HUES64 (cell line): ENCODE measurements at regions not wholly inside any gene's neighbourhood (a gene's known extent, or its start where the extent isn't known, plus 50 kb on each side); places are given as distances from the start of the nearest gene placed in this dataset.
A peak's percentile ranks its signal among the peaks of the same experiment; 100 is the strongest.

Experiments
- H3K27ac ChIP-seq: 2 replicates; pipeline ENCODE4 v1.7.0; 2013; ENCODE audit warnings: low read depth, low read length, inconsistent platforms
- H3K27me3 ChIP-seq: 2 replicates; pipeline ENCODE4 v1.6.1; 2013; ENCODE audit warnings: mild to moderate bottlenecking, low read length; ENCODE audit not compliant: insufficient read depth
- H3K36me3 ChIP-seq: 2 replicates; pipeline ENCODE4 v1.6.1; 2013; ENCODE audit warnings: mild to moderate bottlenecking, low read length; ENCODE audit not compliant: insufficient read depth
- H3K4me1 ChIP-seq: 2 replicates; pipeline ENCODE4 v1.6.1; 2013; ENCODE audit warnings: mild to moderate bottlenecking, low read length, moderate library complexity; ENCODE audit not compliant: insufficient read depth
- H3K4me3 ChIP-seq: 2 replicates; pipeline ENCODE4 v1.5.1; 2013; ENCODE audit warnings: mild to moderate bottlenecking, low read length, moderate library complexity
- H3K9ac ChIP-seq: 2 replicates; pipeline ENCODE4 v1.6.1; 2013; ENCODE audit warnings: mild to moderate bottlenecking, low read depth, low read length
- H3K9me3 ChIP-seq: 2 replicates; pipeline ENCODE4 v1.6.1; 2013; ENCODE audit warnings: low read depth, low read length; ENCODE audit not compliant: insufficient read depth
- WGBS: fragments of 150-250, 120-280 bp; methylation state at CpG from one replicate; pipeline ENCODE4 v1.1.7; 2013; ENCODE audit warnings: missing lambda C conversion rate; 5-methylcytosine and 5-hydroxymethylcytosine counted together

- Histone ChIP-seq H3K27me3 (no peaks in the 10 kb centered on the region), H3K9me3 (no peaks in the 10 kb centered on the region), H3K27ac (no peak overlapping the region), H3K4me1 (no peaks in the 10 kb centered on the region), H3K36me3 (no peaks in the 10 kb centered on the region), H3K9ac (no peak overlapping the region), H3K4me3 (no peak overlapping the region)
Measured at GRCh38 chr14:85191986-85192385, 338.0 kb upstream of the FLRT2 start.

GRCh38 chr14:85195872-85196477 lies 334.0 kb upstream of the FLRT2 start:
- Histone ChIP-seq H3K4me1 (peaks cover 5% of the 10 kb centered on the region; the same call in 1 of the 2 replicates), H3K36me3 (no peaks in the 10 kb centered on the region), H3K9ac (no peak overlapping the region), H3K27me3 (no peaks in the 10 kb centered on the region), H3K4me3 (no peak overlapping the region), H3K27ac (no peak overlapping the region), H3K9me3 (no peaks in the 10 kb centered on the region)
- WGBS = 93% methylated on average over 4 of the region's 4 CpGs

GRCh38 chr14:85198001-85198400 lies 331.9 kb upstream of the FLRT2 start:
- Histone ChIP-seq H3K9me3 (no peaks in the 10 kb centered on the region), H3K27ac (no peak overlapping the region), H3K27me3 (no peaks in the 10 kb centered on the region), H3K9ac (no peak overlapping the region), H3K36me3 (no peaks in the 10 kb centered on the region), H3K4me1 (peaks cover 17% of the 10 kb centered on the region), H3K4me3 (no peak overlapping the region)
- WGBS = 95% methylated on average over 4 of the region's 4 CpGs

- Histone ChIP-seq H3K4me3 (no peak overlapping the region), H3K27ac (no peak overlapping the region), H3K36me3 (no peaks in the 10 kb centered on the region), H3K27me3 (no peaks in the 10 kb centered on the region), H3K9ac (no peak overlapping the region), H3K4me1 (peaks cover 13% of the 10 kb centered on the region), H3K9me3 (no peaks in the 10 kb centered on the region)
- WGBS = 97% methylated on average over 2 of the region's 2 CpGs
Measured at GRCh38 chr14:85205875-85206274, 324.1 kb upstream of the FLRT2 start.

- H3K36me3 ChIP-seq = no peaks in the 10 kb centered on the region
- H3K27me3 ChIP-seq = no peaks in the 10 kb centered on the region
- H3K4me3 ChIP-seq = no peak overlapping the region
- H3K27ac ChIP-seq = no peak overlapping the region
- 97% methylated on average over 2 of the region's 4 CpGs for WGBS
- H3K9ac ChIP-seq = no peak overlapping the region
- peaks cover 18% of the 10 kb centered on the region for H3K4me1 ChIP-seq
- peaks cover 9% of the 10 kb centered on the region; the same call in 1 of the 2 replicates for H3K9me3 ChIP-seq
Measured at GRCh38 chr14:85214471-85214870, 315.5 kb upstream of the FLRT2 start.

- no peak overlapping the region for H3K9ac ChIP-seq
- peaks cover 31% of the 10 kb centered on the region for H3K4me1 ChIP-seq
- no peak overlapping the region for H3K27ac ChIP-seq
- peaks cover 9% of the 10 kb centered on the region; the same call in 1 of the 2 replicates for H3K9me3 ChIP-seq
- H3K27me3 ChIP-seq = no peaks in the 10 kb centered on the region
- WGBS = no CpG with 5 or more reads among the region's 1 CpG
- H3K4me3 ChIP-seq = no peak overlapping the region
- no peaks in the 10 kb centered on the region for H3K36me3 ChIP-seq
Measured at GRCh38 chr14:85217412-85217811, 312.5 kb upstream of the FLRT2 start.

GRCh38 chr14:85218982-85219381 lies 311.0 kb upstream of the FLRT2 start:
- H3K9ac ChIP-seq = no peak overlapping the region
- peaks cover 7% of the 10 kb centered on the region; the same call in 1 of the 2 replicates for H3K9me3 ChIP-seq
- no peaks in the 10 kb centered on the region for H3K36me3 ChIP-seq
- H3K27me3 ChIP-seq = no peaks in the 10 kb centered on the region
- peaks cover 46% of the 10 kb centered on the region for H3K4me1 ChIP-seq
- no peak overlapping the region for H3K4me3 ChIP-seq
- no peak overlapping the region for H3K27ac ChIP-seq

GRCh38 chr14:85221832-85222231 lies 308.1 kb upstream of the FLRT2 start:
- no peak overlapping the region for H3K4me3 ChIP-seq
- 88% methylated on average over 3 of the region's 3 CpGs for WGBS
- no peaks in the 10 kb centered on the region for H3K36me3 ChIP-seq
- H3K4me1 ChIP-seq = peaks cover 51% of the 10 kb centered on the region
- H3K27me3 ChIP-seq = no peaks in the 10 kb centered on the region
- peaks cover 7% of the 10 kb centered on the region; the same call in 1 of the 2 replicates for H3K9me3 ChIP-seq
- no peak overlapping the region for H3K9ac ChIP-seq
- peak overlapping the region; percentile 24; the same call in 1 of the 2 replicates for H3K27ac ChIP-seq

GRCh38 chr14:85222341-85222740 lies 307.6 kb upstream of the FLRT2 start:
- Histone ChIP-seq H3K27ac (peak overlapping the region; percentile 80; the same call in 1 of the 2 replicates), H3K9ac (no peak overlapping the region), H3K4me1 (peaks cover 46% of the 10 kb centered on the region), H3K9me3 (peaks cover 7% of the 10 kb centered on the region; the same call in 1 of the 2 replicates), H3K27me3 (no peaks in the 10 kb centered on the region), H3K36me3 (no peaks in the 10 kb centered on the region), H3K4me3 (no peak overlapping the region; the same call in 1 of the 2 replicates)
- 18% methylated on average over 1 of the region's 1 CpG for WGBS

GRCh38 chr14:85223667-85224066 lies 306.3 kb upstream of the FLRT2 start:
- H3K36me3 ChIP-seq = no peaks in the 10 kb centered on the region
- peaks cover 36% of the 10 kb centered on the region for H3K4me1 ChIP-seq
- peak overlapping the region; percentile 80 for H3K27ac ChIP-seq
- no peak overlapping the region for H3K4me3 ChIP-seq
- peaks cover 5% of the 10 kb centered on the region; the same call in 1 of the 2 replicates for H3K9me3 ChIP-seq
- no peak overlapping the region for H3K9ac ChIP-seq
- no peaks in the 10 kb centered on the region for H3K27me3 ChIP-seq
- 6% methylated on average over 3 of the region's 3 CpGs for WGBS

- Histone ChIP-seq H3K9me3 (no peaks in the 10 kb centered on the region), H3K4me1 (peaks cover 36% of the 10 kb centered on the region), H3K27me3 (no peaks in the 10 kb centered on the region), H3K27ac (peak overlapping the region; percentile 51; the same call in 1 of the 2 replicates), H3K36me3 (no peaks in the 10 kb centered on the region), H3K9ac (no peak overlapping the region), H3K4me3 (no peak overlapping the region)
- 55% methylated on average over 3 of the region's 3 CpGs for WGBS
Measured at GRCh38 chr14:85224241-85224640, 305.7 kb upstream of the FLRT2 start.

- no peaks in the 10 kb centered on the region for H3K9me3 ChIP-seq
- no peak overlapping the region for H3K9ac ChIP-seq
- 91% methylated on average over 12 of the region's 12 CpGs for WGBS
- no peaks in the 10 kb centered on the region for H3K36me3 ChIP-seq
- H3K4me3 ChIP-seq = no peak overlapping the region
- H3K27me3 ChIP-seq = no peaks in the 10 kb centered on the region
- peaks cover under 1% of the 10 kb centered on the region; the same call in 1 of the 2 replicates for H3K4me1 ChIP-seq
- H3K27ac ChIP-seq = no peak overlapping the region
Measured at GRCh38 chr14:85233756-85234155, 296.2 kb upstream of the FLRT2 start.
